GM19397 (cell line): ENCODE measurements at regions not wholly inside any gene's neighbourhood (a gene's known extent, or its start where the extent isn't known, plus 50 kb on each side); places are given as distances from the start of the nearest gene placed in this dataset.
A peak's percentile ranks its signal among the peaks of the same experiment; 100 is the strongest.
"Not testable (repeated sequence)": the region's sequence is repeated elsewhere in the genome, so short reads cannot be mapped to it uniquely, and the experiment has no call there.

Experiments used
- ATAC-seq: cut with Tn5 transposase; IDR thresholded peaks from one replicate; pipeline ENCODE4 v1.9.1; 2021; ENCODE audit warnings: mild to moderate bottlenecking, moderate library complexity; ENCODE audit not compliant: unreplicated experiment

DNA sequence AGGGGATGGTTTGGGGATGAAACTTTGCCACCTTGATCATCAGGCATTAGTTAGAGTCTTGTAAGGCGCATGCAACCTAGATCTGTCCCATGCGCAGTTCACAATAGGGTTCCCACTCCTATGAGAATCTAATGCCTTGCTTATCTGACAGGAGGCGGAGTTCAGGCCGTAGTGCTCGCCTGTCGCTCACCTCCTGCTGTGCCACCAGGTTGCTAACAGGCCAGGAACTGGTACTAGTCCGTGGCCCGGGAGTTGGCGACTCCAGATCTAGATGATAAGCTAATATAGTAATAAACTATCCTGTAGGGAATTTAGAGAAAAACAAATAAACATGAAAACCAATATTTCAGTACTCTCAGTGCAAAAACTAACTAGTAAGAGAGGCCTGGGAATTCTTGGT is 155.4 kb upstream of the ANO5 start:
- no peak for ATAC-seq

DNA sequence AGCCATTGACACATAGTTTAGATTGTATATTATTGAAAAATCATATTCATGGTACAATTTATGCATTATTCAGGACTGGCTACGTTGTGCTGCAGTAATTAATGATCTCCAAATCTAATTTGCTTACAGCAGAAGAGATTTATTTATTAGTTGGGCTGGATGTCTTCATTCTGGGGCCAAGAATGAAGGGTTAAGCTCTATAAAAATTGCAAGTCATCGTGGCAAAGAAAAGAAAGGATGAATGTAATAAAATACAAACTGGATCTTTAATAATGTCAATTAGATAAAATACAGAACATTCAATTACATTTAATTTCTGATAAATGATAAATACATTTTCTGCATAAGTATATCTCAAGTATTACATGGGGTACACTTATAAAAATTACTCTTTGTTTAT is 151.8 kb upstream of the ANO5 start:
- no peak for ATAC-seq

DNA sequence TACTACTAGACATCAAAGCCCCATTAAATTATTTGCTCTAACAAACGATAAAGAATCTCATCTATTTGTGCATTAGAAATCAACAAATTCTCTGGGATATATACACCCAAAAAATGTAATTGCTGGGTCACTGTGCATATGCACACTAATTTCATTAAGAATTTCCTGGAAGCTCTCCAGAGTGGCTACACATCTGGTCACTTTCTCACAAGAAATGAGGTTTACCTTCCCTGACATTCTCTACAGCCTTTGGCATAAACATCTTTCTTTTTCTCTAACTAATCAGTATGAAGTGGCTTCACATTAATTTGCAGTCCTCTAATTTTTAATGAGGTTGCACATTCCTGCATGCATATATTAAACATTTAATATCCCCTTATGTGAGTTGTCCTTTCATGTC is 150.8 kb upstream of the ANO5 start:
- no peak for ATAC-seq

DNA sequence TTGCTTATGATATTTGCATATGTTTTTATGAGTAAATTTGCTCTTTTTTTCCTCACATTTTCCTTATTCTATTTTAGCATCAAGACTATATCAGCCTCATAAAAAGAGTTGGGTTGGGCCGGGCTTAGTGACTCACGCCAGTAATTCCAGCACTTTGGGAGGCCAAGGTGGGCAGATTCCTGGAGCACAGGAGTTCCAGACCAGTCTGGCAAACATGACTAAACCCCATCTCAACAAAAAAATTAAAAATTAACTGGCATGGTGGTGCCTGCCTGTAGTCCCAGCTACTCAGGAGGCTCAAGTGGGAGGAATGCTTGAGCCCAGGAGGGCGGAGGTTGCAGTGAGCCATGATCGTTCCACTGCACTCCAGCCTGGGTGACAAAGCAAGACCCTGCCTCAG is 148.8 kb upstream of the ANO5 start:
- ATAC-seq: no peak

DNA sequence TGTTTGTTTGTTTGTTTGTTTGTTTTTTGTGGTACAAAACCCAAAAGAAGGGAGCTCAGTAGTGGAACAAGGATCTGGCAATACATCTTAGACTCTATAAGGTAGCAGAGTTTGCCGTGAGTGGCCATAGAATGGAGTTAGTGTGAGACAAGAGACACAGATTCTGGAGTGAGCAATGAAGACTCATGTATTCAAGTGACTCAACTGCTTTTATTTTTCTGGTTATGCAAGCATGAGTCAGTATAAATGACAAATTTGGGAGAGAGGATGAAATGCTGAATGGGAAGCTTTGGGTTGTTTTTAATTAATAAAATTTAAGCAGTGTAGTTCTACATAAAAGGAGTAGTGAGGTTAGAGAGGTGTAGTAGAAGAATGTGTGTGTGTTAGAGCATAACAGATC is 143.6 kb upstream of the ANO5 start:
- no peak for ATAC-seq

DNA sequence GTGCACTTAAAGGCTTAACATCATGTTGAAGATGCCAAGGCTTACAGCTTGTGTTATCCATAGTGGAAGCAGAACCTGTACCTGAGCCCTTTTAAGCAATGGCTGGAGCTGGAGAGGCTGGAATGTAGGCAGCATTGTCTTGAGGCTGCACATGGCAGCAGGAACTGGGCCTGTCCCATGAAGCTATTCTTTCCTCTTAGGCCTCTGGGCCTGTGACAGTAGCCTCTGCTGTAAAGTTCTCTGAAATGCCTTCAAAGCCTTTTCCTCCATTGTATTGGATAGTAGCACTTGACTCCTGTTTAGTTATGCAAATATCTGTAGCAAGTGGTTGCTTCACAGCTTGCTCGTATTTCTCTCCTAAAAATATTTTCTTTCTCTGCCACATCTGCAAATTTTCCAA is 127.4 kb upstream of the ANO5 start:
- ATAC-seq: no peak

DNA sequence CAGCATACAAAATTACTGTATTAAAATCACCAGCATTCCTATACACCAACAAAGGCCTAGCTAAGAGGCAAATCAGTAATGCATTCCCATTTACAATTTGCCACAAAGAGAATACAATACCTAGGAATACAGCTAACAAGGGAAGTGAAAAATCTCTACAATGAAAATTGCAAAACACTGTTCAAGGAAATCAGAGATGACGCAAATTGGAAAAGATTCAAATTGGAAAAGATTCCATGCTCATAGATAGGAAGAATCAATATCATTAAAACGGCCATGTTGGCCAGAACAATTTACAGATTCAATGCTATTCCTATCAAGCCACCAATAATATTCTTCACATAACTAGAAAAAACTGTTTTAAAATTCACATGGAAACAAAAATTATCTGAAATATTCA is 123.0 kb upstream of the ANO5 start:
- ATAC-seq: no peak

DNA sequence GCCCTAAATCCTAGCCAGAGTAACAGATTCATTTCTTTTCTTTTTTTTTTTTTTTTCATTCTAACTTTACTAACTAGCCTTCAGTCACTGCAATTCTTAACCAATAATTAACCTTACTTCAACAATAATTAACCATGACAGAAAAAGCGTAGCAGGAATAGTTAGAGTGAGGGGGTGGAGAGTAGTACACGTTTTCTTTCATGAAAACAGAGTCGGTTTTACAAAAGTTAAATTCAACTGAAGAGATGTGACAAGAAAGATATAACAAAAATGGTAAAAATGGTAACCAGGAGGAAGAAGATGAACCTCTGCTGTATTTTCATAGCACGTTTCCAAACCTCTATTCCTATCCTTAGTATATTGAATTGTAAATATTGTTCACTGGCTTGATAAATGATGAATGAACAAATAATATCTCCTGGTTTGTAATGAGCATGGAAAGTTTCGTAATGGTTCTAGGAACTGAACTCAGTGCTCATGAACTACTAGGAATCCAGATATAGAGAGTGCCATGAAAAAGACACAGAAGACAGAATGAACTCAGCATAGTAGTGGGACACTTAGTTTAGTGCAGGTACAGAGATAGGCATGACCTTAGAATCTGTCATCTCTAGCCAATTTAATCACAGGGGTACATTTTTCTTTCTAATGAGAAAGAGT is 116.5 kb upstream of the ANO5 start:
- no peak for ATAC-seq

DNA sequence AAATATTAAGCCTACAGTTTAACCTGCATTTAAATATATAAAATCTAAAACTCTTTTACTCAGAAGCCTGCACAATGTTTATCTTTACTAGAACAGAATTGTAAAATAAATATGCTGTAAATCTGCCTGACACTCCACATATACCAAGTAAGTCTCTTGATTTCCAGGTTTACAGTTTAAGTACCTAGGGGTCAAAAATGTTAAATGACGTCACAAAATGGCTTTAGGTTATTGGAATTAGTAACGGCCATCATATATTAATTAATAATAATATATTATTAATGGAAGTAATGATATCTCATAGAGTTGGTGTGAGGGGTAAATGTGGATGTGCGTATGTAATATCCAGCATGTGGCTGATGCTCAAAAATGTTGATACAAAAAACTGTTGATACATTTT is 114.8 kb upstream of the ANO5 start:
- ATAC-seq: no peak

DNA sequence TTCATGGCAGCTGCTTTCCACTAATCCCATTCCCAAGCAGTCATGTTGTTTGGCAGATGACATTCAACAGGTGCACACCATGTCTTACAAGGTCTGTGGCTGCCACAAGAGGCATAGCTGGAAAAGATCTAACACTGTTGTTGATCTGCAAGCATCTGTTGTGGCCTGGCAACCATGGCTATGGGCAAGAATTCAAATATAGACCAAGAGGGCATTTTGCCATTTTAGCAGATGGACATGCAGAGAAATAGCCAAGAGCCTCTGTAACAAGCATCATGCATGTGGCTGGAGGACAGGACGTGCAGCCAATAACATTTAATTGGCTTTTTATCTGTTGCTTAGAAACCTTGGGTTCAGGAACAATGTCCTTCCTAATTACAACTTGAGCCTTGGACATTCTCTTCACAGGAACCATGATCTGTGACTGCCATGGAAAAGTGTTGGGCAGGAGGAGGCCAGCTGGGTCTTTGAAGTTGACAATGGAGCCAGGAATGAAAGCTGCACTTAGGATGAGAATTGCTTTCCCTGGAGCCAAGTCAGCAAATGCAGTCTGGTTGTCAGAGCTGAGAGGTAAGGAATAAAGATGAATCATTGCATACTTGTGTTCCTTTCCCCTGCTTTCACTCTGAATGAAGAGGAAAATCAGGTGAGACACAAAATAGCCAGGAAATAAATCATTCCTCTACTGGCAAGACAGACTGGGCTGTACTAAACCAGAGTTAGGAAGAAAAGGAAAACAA is 113.6 kb upstream of the ANO5 start:
- ATAC-seq: no peak

DNA sequence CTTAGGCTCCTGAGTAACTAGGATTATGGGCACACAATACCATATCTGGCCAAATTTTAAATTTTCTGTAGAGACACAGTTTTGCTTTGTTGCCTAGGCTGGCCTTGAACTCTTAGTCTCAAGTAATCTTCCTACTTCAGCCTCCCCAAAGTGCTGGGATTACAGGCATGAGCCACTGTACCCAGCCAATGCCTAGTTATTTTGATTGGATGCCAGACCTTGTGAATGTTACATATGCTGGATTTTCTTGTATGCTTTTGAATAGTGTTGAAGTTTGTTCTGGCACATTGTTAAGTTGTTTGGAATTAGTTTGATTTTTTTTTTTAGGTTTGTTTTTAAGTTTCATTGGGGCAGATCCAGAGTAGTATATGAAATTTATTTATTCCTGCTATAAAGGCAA is 110.7 kb upstream of the ANO5 start:
- no peak for ATAC-seq

DNA sequence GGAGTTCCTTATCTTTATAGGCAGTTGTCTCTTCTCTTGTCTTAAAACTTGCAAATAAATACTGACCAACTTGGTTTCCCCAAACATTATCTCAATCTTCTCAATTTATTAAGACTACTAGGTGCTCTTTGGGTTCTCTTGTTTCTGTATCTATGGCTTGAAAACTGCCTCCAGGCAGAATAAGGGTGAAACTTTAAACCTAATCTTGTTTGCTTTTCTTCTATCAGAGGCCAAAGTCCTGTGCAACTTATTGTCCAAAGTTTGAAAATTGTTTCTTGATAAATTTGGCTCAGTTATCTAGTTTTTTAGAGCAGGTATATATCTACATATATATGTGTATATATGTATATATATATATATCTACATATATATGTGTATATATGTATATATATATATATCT is 110.1 kb upstream of the ANO5 start:
- ATAC-seq: no peak

DNA sequence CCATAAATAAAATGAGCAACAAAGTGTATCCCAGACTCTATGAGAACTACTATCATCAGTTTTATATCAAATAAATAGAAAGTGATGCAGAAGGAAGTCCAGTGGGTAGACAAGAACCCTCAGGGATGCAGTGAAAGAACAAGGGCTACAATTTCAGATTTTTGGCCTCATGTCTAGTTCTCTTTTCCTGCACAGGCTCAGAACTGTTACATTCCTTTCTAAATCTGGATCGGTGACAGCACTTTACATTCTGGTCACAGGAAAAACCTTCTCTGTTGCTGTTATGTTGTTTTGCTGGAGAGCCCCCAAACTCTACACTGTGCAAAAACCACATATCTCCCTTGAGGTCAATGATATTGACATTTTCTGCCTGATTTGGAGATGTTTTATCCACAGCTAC is 108.8 kb upstream of the ANO5 start:
- no peak for ATAC-seq

DNA sequence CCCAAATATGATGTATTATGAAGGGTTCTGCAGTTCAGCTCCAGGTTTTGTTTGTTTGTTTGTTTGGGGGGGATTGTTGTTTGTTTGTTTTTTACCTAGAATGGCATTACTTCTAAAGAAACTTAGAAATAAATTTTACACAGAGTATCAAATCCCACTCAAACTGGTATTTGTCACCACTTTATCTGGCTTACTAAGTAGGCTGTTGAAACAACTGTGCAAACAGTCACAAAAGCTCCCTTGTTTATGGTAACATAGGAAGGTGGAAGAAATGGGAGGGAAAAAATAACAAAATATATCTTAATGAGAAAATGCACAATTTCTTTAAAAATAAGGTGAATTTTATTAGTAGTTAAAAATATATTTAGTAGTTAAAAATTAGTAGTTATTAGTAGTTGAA is 108.3 kb upstream of the ANO5 start:
- no peak for ATAC-seq

DNA sequence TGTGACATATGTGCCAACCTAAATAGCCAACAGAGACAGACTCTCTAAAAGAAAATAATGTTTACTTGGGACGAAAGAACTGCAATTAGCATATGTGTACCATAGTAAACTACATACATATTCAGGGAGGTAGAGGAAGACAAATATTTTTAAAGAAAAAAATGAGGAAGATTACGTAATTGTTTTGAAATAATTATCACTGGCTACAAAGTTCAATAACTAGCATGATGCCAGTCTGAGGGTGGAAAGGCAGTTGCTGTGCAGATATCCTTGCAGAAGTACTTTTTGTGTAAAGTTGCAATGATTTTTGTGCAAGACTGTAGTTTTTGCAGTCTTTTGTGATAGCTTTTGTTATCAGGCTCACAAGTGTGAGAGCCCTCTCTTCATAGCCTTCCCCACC is 103.3 kb upstream of the ANO5 start:
- no peak for ATAC-seq

DNA sequence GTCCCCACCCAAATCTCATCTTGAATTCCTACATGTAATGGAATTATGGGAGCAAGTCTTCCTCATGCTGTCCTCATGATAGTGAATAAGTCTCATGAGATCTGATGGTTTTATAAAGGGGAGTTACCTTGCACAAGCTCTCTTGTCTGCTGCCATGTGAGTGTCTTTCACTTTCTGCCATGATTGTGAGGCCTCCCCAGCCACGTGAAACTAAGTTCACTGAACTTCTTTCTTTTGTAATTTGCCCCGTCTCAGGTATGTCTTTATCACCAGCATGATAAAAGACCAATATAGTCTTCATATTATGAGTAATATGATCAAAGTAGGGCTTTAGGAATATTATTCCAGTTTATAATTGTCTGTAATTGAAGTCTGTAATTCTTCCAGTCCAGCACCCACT is 86.3 kb upstream of the ANO5 start:
- no peak for ATAC-seq

DNA sequence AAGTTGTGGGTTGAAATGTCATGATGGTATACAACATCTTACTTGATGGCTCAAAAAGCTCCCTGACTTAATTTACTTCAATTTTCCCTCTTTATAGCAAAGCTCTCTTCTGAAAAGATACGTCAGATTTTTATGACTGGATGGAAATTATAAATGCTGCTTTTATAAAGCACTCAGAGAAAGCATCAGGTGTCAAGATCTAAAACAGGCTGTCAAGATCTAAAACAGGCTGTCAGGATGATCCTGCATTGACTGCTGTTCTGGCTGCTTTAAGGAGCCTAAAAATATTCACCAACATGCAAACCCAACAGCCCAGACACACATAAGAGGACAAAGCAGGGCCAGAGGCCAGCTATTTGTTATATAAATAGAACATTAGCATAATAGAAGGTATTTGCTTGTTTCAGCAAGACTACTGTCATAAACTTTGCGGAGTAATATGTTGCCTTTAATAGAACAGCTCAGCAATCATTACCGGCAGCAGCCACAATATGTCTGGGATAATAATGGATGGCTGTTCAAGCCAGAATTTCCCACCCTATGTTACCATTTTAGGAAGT is 77.3 kb upstream of the ANO5 start:
- no peak for ATAC-seq

DNA sequence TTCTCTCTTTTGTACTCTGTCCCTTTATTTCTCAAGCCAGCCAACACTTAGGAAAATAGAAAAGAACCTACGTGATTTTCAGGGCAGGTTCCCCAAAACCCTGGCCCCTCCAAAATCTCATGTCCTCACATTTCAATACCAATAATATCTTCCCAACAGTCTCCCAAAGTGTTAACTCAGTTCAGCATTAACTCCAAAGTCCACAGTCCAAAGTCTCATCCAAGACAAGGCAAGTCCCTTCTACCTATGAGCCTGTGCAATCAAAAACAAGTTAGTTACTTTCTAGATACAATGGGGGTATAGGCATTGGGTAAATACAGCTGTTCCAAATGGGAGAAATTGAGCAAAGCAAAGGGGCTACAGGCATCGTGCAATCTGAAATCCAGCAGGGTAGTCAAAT is 64.9 kb upstream of the ANO5 start:
- ATAC-seq: not testable (repeated sequence)

DNA sequence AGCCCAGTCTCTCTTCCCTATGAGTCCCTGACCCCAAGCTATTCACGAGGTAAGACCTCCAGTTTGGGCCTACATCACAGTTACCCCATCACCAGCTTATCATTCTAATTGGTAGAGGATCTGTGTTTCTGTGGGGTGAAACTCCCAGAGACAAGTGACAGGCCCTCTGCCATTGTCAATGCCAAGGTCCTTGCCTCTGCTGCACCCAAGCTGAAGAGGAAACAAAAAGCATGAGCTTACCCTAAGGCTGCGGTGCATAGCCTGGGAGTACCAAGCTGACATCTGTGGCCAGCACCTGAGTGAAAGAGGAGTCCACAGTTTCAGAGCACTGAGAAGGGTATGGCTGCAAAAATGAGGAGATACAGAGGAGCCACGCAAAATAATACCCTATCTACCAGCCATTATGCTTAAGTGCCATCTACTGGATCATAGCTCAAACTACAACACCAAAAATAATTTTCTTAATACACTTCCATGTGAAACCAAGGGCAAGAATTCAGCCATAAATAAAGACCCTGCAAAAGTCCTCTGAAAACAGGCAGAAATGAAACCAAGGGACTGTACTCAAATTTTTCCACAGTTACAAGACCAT is 62.3 kb upstream of the ANO5 start:
- peak; percentile 65 for ATAC-seq

DNA sequence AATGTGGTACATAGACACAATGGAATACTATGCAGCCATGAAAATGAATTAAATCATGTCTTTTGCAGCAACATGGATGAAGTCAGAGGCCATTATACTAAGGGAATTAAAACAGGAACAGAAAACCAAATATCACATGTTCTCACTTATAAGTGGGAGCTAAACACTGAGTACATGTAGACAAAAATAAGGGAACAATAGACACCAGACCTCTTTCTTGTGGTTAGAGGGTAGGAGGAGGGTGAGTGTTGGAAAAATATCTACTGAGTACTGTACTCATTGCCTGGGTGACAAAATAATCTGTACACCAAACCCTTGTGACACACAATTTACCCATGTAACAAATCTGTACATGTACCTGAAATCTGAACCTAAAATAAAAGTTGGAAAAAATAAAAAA is 59.1 kb upstream of the ANO5 start:
- ATAC-seq: no peak

DNA sequence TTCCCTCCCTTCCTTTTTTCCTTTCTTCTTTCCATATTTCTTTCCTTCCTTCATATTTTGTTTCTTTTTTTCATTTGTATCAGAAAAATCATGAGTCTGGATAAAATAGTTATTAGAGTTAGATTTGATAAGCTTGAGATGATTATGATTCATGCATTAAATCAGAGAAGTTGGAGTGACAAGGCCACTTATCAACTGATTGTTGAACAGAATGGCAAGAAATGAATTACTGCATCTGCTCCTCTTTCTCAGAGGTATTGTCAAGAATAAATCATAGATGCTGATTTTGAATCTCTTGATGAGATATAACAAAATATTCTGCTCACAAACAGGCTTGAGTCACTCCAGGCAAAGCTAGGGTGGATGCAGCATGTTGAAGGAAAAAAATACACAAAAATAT is 54.6 kb upstream of the ANO5 start:
- no peak for ATAC-seq
